Fibroblast of the aortic adventitia (primary cell): ENCODE measurements at regions not wholly inside any gene's neighbourhood (a gene's known extent, or its start where the extent isn't known, plus 50 kb on each side); places are given as distances from the start of the nearest gene placed in this dataset.

ENCODE experiments used
- DNase-seq: peaks from one replicate; pipeline ENCODE4 v3.0.0-alpha.2; 2010; ENCODE audit warnings: low read depth
- H3K4me3 ChIP-seq: 2 replicates; pipeline ENCODE4 v1.5.1; 2011; ENCODE audit warnings: low read depth, mild to moderate bottlenecking, control low read depth, low read length, moderate library complexity
- TF ChIP-seq, protein P1 (sequence below): IDR thresholded peaks from 2 replicates; pipeline ENCODE4 v1.5.1; 2011; ENCODE audit warnings: mild to moderate bottlenecking, low read length, control low read depth, inconsistent platforms; ENCODE audit not compliant: insufficient read depth

DNA sequence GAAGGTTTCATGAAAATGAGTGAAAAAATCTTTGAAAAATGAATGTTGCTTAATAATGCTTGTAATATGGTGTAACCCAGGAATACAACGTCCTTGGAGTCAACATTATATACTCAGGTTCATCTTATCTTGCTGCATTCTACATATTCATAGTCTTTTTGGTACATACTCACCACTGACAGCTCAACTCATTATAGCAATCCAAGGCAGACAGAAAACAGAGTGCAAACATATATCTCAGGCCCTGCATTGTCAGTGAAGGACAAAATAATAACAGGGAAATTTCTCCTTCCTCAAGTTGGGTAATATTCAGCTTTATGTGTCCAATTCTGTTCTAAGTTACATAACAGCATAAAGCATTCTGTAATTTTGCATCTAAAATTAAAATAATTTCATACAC, 1353.0 kb upstream of the SEL1L start:
- DNase-seq, result no peak
- TF ChIP-seq, protein P1, sequence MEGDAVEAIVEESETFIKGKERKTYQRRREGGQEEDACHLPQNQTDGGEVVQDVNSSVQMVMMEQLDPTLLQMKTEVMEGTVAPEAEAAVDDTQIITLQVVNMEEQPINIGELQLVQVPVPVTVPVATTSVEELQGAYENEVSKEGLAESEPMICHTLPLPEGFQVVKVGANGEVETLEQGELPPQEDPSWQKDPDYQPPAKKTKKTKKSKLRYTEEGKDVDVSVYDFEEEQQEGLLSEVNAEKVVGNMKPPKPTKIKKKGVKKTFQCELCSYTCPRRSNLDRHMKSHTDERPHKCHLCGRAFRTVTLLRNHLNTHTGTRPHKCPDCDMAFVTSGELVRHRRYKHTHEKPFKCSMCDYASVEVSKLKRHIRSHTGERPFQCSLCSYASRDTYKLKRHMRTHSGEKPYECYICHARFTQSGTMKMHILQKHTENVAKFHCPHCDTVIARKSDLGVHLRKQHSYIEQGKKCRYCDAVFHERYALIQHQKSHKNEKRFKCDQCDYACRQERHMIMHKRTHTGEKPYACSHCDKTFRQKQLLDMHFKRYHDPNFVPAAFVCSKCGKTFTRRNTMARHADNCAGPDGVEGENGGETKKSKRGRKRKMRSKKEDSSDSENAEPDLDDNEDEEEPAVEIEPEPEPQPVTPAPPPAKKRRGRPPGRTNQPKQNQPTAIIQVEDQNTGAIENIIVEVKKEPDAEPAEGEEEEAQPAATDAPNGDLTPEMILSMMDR, result no peak
- H3K4me3 ChIP-seq, result no peak overlapping the region

DNA sequence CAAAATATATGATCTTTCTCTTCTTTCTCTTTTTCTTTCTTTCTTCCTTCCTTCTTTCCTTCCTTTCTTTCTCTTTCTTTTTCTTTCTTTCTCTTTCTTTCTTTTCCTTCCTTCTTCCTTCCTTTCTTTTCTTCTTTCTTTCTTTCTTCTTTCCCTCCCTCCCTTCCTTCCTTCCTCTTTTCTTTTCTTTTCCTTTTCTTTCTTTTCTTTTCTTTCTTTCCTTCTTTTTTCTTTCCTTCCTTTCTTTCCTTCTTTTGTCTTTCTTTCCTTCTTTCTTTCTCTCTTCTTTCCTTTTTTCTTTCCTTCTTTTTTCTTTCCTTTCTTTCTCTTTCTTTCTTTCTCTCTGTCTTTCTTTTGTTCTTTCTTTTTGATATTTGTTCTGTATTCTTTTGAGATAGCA, 1356.0 kb upstream of the SEL1L start:
- TF ChIP-seq, protein P1, result no peak
- H3K4me3 ChIP-seq, result no peak overlapping the region
- no peak for DNase-seq

DNA sequence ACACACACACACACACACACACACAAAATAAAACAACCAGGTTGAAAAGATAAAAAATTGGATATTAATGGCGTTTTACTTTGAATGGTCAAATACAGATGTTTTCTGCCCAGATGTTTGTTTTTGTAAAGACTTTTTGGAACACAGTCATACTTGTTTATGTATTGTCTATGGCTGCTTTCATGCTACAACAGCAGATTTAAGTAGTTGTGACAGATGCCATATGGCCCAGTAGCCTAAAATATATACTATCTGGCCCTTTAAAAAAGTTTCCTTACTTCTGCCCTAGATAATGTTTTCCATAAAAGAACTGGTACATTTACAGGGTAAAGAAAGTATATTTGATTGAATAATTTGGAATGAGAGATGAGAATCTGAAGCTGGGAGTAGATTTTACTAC, 1362.8 kb upstream of the SEL1L start:
- no peak for DNase-seq
- H3K4me3 ChIP-seq, result no peak overlapping the region
- TF ChIP-seq, protein P1, result no peak

DNA sequence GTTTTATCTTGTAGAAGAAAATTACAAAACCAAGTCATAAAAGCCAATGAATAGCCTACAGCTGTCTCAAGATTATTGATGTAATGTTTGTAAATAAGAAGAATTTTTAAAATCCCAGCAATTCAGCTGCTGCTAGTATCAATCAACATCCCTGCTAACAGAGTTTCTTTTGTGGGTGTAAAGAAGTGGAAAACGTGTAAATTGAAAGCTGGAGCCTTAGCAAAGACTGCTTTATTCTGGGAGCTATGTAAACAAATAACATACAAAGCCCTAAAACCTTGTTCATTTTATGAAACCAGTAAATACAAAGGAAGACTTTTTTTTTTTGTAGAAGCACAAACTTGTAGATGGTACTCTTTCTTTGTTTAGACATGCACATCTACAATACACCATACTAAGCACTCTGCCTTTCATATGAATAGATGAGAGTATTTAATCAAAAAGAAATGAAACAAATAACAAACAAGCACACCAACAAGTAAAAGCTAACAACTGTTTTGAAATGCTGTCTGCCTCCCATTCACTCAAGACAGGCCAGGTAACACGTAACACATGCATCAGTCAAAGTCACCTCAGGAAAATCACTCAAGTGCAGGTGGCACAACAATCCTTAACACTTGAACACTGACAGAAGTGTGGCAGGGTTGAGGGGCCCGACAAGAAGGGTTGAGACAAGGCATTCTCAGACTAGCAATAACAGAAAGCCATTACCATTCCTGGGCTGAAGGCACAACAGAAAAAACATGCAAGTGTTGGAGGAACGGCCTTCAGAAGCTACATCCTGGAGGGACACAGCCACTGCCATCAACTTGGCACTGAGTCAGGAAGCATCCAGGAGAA, 1364.0 kb upstream of the SEL1L start:
- no peak for DNase-seq
- TF ChIP-seq, protein P1, result no peak
- no peak overlapping the region for H3K4me3 ChIP-seq

DNA sequence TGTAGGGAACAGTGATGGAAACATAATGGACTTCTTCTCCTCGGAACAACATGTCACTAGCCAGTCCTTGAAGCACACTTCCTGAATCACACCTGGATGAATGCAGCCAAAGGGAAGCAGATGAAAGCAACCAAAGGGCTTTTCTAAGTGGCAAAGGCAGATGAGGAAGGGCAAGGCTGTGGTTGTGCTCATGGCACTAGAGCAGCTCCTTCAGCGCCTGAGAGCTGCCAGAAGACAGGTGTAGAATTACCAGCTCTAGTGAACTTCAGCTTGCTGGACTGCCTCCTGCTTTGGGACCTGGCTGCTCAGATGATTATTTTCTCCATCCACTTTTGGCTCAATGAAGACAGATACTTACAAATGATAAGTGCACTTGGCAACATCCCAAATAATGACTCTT, 1372.1 kb upstream of the SEL1L start:
- TF ChIP-seq, protein P1, result no peak

DNA sequence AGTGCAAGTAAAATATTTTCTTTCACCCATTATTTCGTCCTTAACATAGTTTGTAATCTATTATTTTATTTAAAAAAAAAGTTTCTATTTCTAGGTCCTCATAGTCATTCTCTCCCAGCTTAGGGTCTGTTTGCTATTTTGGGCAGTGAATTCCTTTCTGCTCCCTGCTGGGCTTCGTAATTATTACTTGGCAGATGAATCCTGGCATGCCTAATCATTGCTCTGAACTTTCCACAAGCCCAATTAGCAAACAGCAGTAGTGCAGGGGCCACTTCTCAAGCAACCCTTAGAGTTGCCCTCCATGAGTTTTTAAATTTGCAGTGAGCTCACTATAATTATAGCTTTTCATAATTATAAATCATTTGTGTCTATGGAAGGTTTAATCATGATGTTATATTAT, 1378.3 kb upstream of the SEL1L start:
- H3K4me3 ChIP-seq, result no peak overlapping the region
- DNase-seq, result no peak
- TF ChIP-seq, protein P1, result no peak

More for the DNA sequence above, 1372.1 kb upstream of the SEL1L start:
- DNase-seq, result no peak
- H3K4me3 ChIP-seq, result no peak overlapping the region
